ENCODE measurements at regions not wholly inside any gene's neighbourhood (a gene's known extent, or its start where the extent isn't known, plus 50 kb on each side); places are given as distances from the start of the nearest gene placed in this dataset.

GRCh38 chr9:13673348-13673747, 393.9 kb upstream of the MPDZ start:
- no peak overlapping the region for H3K4me2 ChIP-seq (ENCODE audit: insufficient read depth, insufficient read length, low read length)
- no peak overlapping the region for H3K23ac ChIP-seq (ENCODE audit: insufficient read length, low read depth, low read length)
- H3T11ph ChIP-seq (ENCODE audit: low read length), result no peak overlapping the region
- DNase-seq, result no peak
- no peak overlapping the region for H2BK5ac ChIP-seq (ENCODE audit: insufficient read length, low read length)
- no peak overlapping the region for H3K56ac ChIP-seq (ENCODE audit: insufficient read length, low read depth, low read length)
- no peaks in the 10 kb centered on the region for H3K23me2 ChIP-seq (ENCODE audit: insufficient read length, low read depth, low read length, poor library complexity, severe bottlenecking)
- H3K4me3 Mint-ChIP-seq, result no peak overlapping the region
- H3K27me3 ChIP-seq (ENCODE audit: insufficient read depth, low read length), result no peaks in the 10 kb centered on the region
- peaks cover 2 to 6% of the 10 kb centered on the region in 2 experiments; a peak in 3 of 5 replicates for H3K9me3 Mint-ChIP-seq
- H2BK15ac ChIP-seq (ENCODE audit: low read depth, low read length), result no peak overlapping the region
- no peak overlapping the region for H2BK20ac ChIP-seq (ENCODE audit: low read depth, low read length, poor library complexity, severe bottlenecking)
- no peak overlapping the region for H3K27ac Mint-ChIP-seq
- H2BK120ac ChIP-seq (ENCODE audit: low read depth, low read length, poor library complexity, severe bottlenecking), result no peak overlapping the region
- H2BK12ac ChIP-seq (ENCODE audit: insufficient read length, low read depth, low read length), result no peak overlapping the region
- no peaks in the 10 kb centered on the region for H3K79me2 ChIP-seq (ENCODE audit: insufficient read depth, low read length)
- H4K20me1 ChIP-seq (ENCODE audit: control insufficient read depth, insufficient read depth, insufficient read length), result no peaks in the 10 kb centered on the region
- no peak overlapping the region for H4K91ac ChIP-seq (ENCODE audit: insufficient read length, low read depth, low read length)
- no peak overlapping the region for H3K9ac ChIP-seq (ENCODE audit: extremely low read depth, insufficient read length, low read length)
- H3K27me3 Mint-ChIP-seq (ENCODE audit: low read depth), result no peaks in the 10 kb centered on the region
- H2AFZ ChIP-seq (ENCODE audit: low read length), result no peak overlapping the region
- H4K5ac ChIP-seq (ENCODE audit: insufficient read length, low read depth, low read length), result no peak overlapping the region
- no peaks in the 10 kb centered on the region; a peak in 1 of 7 replicates for H3K36me3 Mint-ChIP-seq (ENCODE audit: insufficient read depth in 1 of 3, low read depth in 3 of 3)
- H3K4me1 Mint-ChIP-seq, result peaks cover 4 to 12% of the 10 kb centered on the region in 2 experiments; a peak in 3 of 4 replicates
- H3K18ac ChIP-seq (ENCODE audit: insufficient read length, low read depth, low read length), result no peak overlapping the region
- H3K4me1 ChIP-seq (ENCODE audit: insufficient read depth, low read length), result no peaks in the 10 kb centered on the region
- no peaks in the 10 kb centered on the region for H3K9me3 ChIP-seq (ENCODE audit: control insufficient read depth, low read depth, low read length)
- no peak overlapping the region for H2AK5ac ChIP-seq (ENCODE audit: insufficient read length, low read length)
- H3K14ac ChIP-seq (ENCODE audit: insufficient read depth, low read length), result no peak overlapping the region
- no CpG with 5 or more reads among the region's 3 CpGs for WGBS (ENCODE audit: extremely low coverage, insufficient read length, low lambda C conversion rate)
- H4K8ac ChIP-seq (replicated peaks; ENCODE audit: insufficient read length, low read depth, low read length), result no peak overlapping the region
- no peak for TF ChIP-seq CTCF (conservative IDR thresholded peaks at IDR 0.05)
- no peak overlapping the region for H3K27ac ChIP-seq (ENCODE audit: insufficient read length, low read depth, low read length)
- H3K4ac ChIP-seq (ENCODE audit: low read depth, low read length), result no peak overlapping the region
- no peaks in the 10 kb centered on the region for H3K79me1 ChIP-seq (ENCODE audit: insufficient read depth, low read depth, low read length, poor library complexity, severe bottlenecking)
